OCI-LY7 (cell line): ENCODE measurements at regions not wholly inside any gene's neighbourhood (a gene's known extent, or its start where the extent isn't known, plus 50 kb on each side); places are given as distances from the start of the nearest gene placed in this dataset.

Source experiments
- EZH2phosphoT487 ChIP-seq: fragments of 200-600 bp; sonication (generic); IDR thresholded peaks from 2 replicates; pipeline ENCODE4 v1.6.1; 2018; ENCODE audit warnings: low read depth, borderline replicate concordance, mild to moderate bottlenecking, mixed run types, antibody characterized with exemption, low read length, moderate library complexity, mixed read lengths
- TF ChIP-seq, protein P1 (sequence below): fragments of 200-600 bp; sonication (generic); conservative IDR thresholded peaks from 2 replicates; pipeline ENCODE4 v1.5.1; 2014; ENCODE audit warnings: mild to moderate bottlenecking, antibody characterized with exemption, low read length, moderate library complexity, mixed read lengths

DNA sequence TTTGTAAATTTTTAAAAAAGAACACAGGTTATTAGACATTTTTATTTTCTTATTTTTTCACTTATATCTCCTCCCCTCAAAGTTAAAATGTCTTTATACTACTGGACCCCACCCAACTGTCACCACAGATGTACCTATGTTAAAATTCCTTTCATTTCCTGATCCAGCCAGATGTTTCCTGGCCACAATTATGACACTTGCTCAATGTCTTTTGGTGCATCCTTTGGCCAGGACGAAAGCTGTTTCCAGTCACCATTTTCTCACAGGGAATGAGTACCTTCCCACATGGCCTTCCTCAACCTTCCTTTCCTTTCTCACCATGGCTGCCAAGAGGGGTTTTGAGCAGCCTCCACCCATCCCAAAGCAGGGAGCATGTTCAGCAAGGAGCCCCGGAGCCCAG, 365.7 kb upstream of the MAF start:
- TF ChIP-seq, protein P1, sequence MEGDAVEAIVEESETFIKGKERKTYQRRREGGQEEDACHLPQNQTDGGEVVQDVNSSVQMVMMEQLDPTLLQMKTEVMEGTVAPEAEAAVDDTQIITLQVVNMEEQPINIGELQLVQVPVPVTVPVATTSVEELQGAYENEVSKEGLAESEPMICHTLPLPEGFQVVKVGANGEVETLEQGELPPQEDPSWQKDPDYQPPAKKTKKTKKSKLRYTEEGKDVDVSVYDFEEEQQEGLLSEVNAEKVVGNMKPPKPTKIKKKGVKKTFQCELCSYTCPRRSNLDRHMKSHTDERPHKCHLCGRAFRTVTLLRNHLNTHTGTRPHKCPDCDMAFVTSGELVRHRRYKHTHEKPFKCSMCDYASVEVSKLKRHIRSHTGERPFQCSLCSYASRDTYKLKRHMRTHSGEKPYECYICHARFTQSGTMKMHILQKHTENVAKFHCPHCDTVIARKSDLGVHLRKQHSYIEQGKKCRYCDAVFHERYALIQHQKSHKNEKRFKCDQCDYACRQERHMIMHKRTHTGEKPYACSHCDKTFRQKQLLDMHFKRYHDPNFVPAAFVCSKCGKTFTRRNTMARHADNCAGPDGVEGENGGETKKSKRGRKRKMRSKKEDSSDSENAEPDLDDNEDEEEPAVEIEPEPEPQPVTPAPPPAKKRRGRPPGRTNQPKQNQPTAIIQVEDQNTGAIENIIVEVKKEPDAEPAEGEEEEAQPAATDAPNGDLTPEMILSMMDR: no peak
- TF ChIP-seq EZH2phosphoT487: no peak
